SJCRH30 (cell line): ENCODE measurements at regions not wholly inside any gene's neighbourhood (a gene's known extent, or its start where the extent isn't known, plus 50 kb on each side); places are given as distances from the start of the nearest gene placed in this dataset.
"Not testable (repeated sequence)": the region's sequence is repeated elsewhere in the genome, so short reads cannot be mapped to it uniquely, and the experiment has no call there.

Experiments
- DNase-seq, 2 experiments: peaks; one replicate each; pipeline ENCODE4 v3.0.0-alpha.2; 2015 to 2020
- H3K27ac ChIP-seq: fragments of 250-450 bp; sonication (Bioruptor Pico); 2 replicates; pipeline ENCODE4 v1.5.1; 2020; ENCODE audit warnings: mild to moderate bottlenecking, moderate library complexity
- H3K27me3 ChIP-seq: fragments of 250-450 bp; sonication (Bioruptor Pico); 2 replicates; pipeline ENCODE4 v1.5.1; 2020; ENCODE audit warnings: mild to moderate bottlenecking, moderate library complexity
- H3K36me3 ChIP-seq: fragments of 250-450 bp; sonication (Bioruptor Pico); 2 replicates; pipeline ENCODE4 v1.5.1; 2020; ENCODE audit warnings: mild to moderate bottlenecking, moderate library complexity
- H3K4me1 ChIP-seq: fragments of 250-450 bp; sonication (Bioruptor Pico); 2 replicates; pipeline ENCODE4 v1.5.1; 2020; ENCODE audit warnings: mild to moderate bottlenecking, moderate library complexity
- H3K4me3 ChIP-seq: fragments of 250-450 bp; sonication (Bioruptor Pico); 2 replicates; pipeline ENCODE4 v1.5.1; 2020; ENCODE audit warnings: mild to moderate bottlenecking, moderate library complexity
- H3K9me3 ChIP-seq: fragments of 250-450 bp; sonication (Bioruptor Pico); replicated peaks from 2 replicates; pipeline ENCODE4 v1.5.1; 2020; ENCODE audit warnings: mild to moderate bottlenecking, moderate library complexity

DNA sequence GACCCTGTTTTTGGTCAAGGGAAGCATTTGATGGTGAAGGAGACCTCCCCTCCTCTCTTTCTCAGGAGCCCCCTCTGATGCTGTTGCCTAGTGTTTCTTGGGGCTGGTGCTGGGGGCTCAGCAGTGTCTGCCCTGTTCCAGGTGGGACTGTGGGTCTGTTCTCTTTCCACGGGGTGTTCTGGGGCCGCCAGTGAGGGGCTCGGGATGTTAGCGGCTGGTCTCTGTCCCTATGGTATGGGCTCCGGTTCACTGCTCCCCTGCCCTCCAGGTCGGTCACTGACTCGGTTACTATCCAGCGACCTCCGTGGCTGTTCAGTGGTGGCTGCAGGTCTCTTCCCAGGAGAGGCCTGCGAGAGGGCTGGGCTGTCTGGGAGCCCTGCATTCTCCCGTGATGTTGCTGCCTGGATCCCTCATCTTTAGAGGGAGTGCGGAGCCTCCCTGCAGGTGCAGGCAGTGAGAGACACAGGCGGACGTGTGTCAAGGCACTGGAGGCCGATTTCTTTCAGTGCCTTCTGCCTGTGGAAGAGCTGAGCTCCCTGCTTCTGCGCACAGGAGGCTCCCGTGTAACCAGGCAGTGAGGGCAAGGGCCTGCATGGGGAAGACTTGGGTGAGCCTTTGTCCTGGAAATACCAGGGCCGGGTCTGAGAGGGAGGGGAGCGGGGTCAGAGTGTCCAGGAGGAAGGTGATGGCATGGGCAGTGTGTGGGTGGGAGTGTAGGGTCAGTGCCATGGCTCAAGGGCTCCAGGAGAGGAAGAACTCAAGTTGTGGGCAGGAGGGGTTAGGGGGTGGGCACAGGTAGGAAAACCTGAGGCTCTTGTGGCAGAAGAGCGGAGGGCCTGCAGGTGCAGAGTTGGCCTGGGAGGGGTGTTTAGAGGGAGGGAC is 362.6 kb downstream of the TMEM121 start:
- H3K9me3 ChIP-seq = no peaks in the 10 kb centered on the region
- no peaks in the 10 kb centered on the region for H3K36me3 ChIP-seq
- no peak for DNase-seq
- no peaks in the 10 kb centered on the region for H3K4me1 ChIP-seq
- no peak overlapping the region for H3K4me3 ChIP-seq
- H3K27me3 ChIP-seq = peaks cover 6% of the 10 kb centered on the region; the same call in 1 of the 2 replicates
- no peak overlapping the region for H3K27ac ChIP-seq

DNA sequence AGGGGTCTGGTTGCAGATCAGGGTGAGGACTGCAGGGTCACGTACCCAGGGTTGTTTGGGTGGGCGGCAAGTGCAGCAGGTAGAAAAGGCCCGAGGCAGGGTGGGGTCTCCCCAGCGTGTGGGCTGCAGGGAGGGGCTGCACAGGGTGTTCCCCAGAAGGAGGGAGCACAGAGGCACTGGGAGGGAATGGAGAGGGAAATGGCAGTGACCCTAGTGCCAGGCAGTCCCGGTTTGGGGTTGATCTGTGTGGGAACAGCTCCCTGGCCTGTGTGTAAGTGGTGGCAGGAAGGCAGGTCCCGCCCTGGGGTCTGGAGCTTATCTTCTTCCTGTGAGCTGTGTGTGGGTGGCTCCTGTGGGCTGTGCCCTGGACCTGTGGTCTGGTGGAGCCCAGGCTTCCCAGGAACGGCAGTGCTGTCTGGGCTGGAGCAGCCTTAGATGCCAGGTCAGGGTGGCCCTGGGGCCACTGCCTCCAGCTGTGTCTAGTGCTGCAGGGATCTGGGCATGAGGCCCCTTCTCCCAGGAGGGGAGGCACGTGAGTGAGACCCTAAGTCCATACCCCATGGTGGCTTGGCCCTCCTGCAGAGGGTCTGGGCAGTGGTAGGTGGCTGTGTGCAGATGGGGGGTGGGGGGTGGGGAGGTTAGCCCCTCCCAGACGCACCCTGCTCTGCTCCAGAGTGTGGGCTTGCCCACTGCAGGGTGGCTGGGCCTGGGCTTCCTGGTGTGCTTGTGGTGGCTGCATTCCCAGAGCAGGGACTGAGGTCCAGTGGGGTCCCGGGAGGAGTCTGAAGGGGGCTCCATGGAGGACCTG is 363.5 kb downstream of the TMEM121 start:
- Histone ChIP-seq H3K4me1 (no peaks in the 10 kb centered on the region), H3K4me3 (no peak overlapping the region), H3K36me3 (no peaks in the 10 kb centered on the region), H3K9me3 (no peaks in the 10 kb centered on the region), H3K27ac (no peak overlapping the region), H3K27me3 (peaks cover 6% of the 10 kb centered on the region; the same call in 1 of the 2 replicates)
- DNase-seq = no peak

DNA sequence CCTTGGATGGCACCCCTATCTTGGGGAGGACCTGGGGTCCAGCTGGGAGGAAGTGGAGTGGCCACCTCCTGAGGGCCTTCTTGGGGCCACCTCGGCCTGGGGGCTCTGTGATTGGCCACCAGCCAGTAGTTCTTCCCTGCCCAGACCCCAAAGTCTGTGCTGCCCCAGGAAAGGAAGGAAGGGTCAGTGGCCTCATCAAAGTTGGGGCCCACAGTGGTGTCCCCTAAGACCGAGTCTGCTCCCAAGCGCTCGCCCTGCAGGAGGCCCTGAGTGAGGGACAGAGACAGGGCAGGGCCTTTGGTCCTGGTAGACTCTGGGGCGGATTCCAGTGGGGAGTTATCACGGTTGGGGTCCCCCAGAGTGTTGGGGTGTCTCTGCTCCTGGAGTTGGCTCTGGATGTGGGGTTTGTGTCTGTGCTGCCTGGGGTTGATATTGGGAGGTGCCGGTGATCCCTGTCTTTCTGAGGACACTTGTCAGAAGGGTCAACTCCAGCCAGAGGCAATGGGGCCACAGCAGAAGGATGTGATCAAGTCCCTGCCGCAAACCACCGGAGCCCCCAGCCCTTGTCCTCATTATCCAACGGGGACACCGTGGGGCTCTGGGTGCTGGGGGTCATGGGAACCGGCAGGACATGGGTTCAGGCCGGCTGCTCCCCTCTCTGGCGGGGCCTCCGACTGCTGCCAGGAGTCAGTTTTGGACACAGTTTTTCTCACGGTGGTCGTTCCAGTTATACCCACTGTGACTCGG is 364.3 kb downstream of the TMEM121 start:
- no peak overlapping the region for H3K4me3 ChIP-seq
- H3K9me3 ChIP-seq = no peaks in the 10 kb centered on the region
- H3K27ac ChIP-seq = no peak overlapping the region
- no peaks in the 10 kb centered on the region for H3K36me3 ChIP-seq
- peaks cover 6% of the 10 kb centered on the region; the same call in 1 of the 2 replicates for H3K27me3 ChIP-seq
- DNase-seq = no peak
- H3K4me1 ChIP-seq = no peaks in the 10 kb centered on the region

DNA sequence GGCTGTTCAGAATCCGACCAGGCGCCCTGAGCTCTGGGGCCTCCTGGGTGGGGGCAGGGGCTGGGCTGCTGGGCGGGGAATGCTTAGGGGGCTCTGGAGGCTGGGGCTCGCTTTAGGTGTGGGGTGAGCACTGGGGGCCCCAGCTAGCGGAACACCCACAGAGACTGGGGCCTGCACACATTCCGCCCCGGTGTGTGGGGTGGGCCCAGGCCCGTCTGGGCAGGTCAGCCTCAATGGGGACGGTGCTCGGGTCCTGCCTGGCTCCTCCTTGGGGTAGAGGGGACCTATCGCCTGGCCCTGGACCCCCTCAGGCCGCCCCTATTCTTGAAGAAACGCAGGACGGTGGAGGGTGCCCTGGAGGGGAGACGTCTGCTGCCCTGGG is 364.8 kb downstream of the TMEM121 start:
- Histone ChIP-seq H3K4me3 (no peak overlapping the region), H3K27ac (no peak overlapping the region), H3K36me3 (no peaks in the 10 kb centered on the region), H3K9me3 (no peaks in the 10 kb centered on the region), H3K27me3 (peaks cover 6% of the 10 kb centered on the region; the same call in 1 of the 2 replicates), H3K4me1 (no peaks in the 10 kb centered on the region)
- DNase-seq = no peak

DNA sequence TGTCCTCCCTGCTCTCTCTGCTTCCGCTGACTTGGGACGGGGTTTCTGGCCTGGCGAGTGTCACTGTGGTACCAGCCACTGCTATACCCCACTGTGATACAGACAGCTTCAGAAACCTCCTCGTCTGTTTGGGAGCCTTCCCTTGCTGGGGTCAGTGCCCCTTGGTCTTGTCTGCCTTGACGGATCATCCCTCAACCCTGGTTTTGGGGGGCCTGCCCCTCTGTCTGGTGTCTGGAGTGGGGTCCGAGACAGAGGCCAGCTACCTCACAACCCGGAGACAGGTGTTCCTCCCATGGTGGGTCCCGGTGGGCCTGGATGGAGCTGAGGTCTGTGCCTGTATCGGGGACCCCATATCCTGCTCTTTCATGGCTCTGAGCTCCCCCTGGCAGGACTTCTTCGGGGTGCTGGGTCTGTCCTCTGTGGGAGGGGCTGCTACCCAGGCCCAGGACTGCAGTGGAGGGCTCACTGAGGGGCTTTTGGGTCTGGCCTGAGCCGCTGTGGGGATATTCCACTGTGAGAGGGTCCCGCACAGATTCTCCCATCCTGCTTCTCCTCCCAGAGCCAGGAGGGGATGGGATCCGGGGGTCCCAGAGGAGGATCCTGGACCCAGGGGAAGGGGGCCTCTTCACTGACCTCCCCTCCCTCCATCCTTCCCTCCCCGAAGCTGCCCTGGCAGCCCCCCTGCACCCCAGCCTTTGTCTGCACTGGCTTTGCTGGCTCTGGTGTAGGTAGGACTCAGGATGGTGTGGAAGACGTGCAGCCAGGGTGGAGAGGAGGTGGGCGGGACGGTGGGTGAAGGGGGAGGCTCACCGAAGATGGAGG is 365.5 kb downstream of the TMEM121 start:
- Histone ChIP-seq H3K27me3 (peaks cover 6% of the 10 kb centered on the region; the same call in 1 of the 2 replicates), H3K27ac (no peak overlapping the region), H3K36me3 (no peaks in the 10 kb centered on the region), H3K4me3 (no peak overlapping the region), H3K4me1 (no peaks in the 10 kb centered on the region), H3K9me3 (no peaks in the 10 kb centered on the region)
- no peak for DNase-seq

DNA sequence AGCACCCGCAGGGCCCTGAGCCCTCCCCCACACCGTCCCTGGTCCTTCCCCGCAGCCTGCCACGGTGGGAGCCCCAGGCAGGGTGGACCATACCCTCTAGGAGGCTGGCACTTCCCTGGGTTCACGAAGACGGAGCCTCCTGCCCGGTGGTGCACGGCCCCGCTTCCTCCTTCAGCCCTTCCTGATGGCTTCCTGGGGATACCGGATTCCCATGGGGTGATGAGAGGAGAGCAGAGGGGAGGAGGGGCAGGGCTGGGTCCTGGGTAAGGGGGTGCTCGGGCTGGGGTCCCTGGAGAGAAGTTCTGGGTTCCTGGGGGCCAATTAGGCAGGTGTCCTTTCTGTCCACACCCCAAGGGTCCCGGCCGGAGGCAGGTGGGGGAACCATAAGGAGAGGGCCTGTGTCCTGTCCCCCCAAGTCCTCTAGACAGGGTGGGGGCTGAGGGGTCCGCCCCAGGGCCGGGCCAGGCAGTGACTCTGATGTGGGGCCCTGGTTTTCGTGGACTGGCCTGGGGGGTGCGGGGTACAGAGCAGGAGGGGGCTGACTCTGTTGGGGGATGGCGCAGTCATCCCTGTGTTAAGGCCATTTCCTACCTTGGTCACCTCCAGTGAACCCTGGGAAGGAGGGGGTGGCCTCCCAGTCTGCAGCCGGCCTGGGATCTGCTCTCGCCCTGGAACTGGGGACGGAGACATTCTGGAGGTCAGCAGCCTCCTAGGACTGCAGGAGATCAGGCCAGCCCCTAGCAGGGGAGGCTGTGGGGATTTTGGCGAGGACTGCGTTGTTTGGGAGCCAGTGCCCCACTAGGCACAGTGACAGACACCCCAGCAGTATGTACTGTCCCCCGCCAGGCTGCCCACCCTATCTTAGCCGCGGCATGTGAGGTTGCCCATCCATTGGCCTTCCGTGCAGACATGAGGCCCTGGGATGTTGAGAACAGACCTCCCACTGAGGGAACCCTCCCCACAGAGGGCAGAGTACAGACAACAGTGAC is 366.4 kb downstream of the TMEM121 start:
- H3K36me3 ChIP-seq, H3K27ac ChIP-seq, H3K4me3 ChIP-seq, H3K27me3 ChIP-seq, H3K9me3 ChIP-seq, DNase-seq, H3K4me1 ChIP-seq: not testable (repeated sequence)

DNA sequence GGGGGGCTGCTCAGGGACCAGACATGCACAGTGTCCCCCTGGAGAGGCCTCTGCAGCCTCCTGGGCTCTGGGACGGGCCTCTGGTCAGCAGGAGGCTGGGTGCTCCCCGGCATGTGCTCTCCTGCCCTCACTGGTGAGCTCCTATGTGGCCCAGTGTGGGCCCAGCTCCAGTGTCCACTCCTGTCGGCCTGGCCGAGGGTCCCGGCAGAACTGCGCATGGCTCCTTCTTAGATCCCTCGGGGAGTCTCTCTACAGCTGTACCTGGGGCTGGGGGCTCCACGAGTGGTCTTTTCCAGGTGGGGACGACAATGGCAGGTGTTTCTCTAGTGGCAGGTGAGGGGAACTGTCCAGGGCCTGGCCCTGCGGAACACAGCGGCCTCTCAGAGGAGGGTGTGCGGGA is 367.3 kb downstream of the TMEM121 start:
- not testable (repeated sequence) for H3K9me3 ChIP-seq, DNase-seq, H3K27ac ChIP-seq

DNA sequence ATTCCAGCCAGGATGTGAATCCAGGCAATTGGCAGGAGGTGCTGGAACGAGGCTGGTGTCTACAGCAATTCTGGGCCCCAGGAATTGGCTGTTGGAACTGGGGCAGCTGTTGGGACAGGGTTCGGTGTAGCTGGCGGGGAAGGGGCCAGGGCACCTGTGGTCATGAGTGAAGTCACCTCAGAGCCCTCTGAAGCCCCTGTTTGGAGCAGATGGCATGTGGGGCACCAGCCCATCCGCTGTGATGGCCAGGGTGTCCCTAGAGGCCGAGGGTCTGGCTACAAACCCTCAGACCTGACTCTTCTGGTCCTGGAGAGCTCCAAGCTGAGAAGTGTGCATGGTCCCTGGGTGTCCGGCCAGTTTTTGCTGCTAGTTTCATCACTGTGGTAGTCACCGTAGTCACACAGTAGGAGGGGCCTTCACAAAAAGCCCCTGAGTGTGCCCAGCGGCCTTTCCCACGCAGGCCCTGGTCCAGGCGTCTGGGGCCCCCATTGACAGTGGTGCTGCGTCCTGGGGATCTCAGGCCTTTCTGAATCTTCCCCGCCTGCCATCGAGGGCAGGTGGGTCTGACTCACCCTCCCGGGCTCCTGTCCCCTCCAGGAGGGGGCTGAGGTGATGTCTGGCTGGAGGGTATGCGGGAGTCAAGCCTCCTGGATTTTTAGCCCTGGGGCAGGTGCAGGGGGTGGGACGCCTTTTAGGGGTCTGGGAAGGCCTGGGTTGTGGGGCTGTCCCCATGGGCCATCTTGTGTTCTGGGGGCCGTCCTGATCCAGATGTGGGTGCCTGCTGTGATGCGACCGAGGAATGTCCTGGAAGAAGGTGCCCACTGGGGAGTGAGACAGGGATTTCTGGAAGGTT is 368.0 kb downstream of the TMEM121 start:
- no peaks in the 10 kb centered on the region for H3K36me3 ChIP-seq
- DNase-seq = no peak
- no peaks in the 10 kb centered on the region for H3K9me3 ChIP-seq
- H3K4me1 ChIP-seq = no peaks in the 10 kb centered on the region
- no peak overlapping the region for H3K4me3 ChIP-seq
- H3K27ac ChIP-seq = no peak overlapping the region
- peaks cover 6% of the 10 kb centered on the region; the same call in 1 of the 2 replicates for H3K27me3 ChIP-seq

More for the DNA sequence above, 367.3 kb downstream of the TMEM121 start:
- H3K36me3 ChIP-seq, H3K4me1 ChIP-seq, H3K4me3 ChIP-seq, H3K27me3 ChIP-seq: not testable (repeated sequence)

DNA sequence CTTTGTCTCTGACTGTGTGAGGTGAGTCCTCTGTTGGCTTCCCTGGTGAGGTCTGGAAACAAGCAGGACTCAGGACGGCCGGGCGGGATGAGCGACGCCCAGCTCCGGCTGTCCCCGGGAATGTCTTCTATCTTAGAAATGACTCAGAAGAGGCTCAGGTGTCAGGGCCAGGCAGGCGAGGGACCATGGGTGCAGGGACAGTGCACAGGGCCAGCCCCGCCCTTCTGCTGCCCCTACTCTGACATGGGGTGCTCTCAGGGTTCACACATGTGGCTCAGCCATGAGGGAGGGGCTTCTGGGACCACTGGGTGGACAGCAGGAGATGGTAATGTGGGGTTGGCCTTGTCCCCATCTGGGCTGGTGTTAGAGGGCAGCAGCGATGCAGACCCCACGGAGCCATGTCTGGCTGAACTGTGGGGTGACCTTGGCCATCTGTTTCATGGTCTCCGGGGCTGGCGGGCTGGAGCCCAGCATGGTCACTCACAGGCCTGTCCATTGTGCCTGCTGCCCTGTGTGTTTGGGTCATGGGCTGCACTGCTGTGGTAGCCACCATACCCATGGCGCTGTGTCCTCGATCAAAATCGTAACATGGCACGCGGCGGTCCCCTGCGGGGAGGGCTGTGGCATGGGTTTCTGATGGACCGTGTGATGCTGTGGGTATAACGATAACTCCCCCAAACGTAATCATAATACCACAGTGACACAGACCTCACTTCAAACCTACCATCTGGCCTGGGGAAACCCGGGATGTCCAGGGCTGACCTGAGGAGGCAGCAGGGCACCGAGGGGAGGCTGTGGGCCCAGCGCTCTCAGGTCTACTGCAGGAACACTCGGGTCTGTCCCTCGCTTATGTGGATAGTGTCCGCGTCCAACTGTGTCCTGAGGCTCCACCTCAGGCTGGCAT is 368.8 kb downstream of the TMEM121 start:
- H3K4me1 ChIP-seq = no peaks in the 10 kb centered on the region
- no peak overlapping the region for H3K27ac ChIP-seq
- no peak overlapping the region for H3K4me3 ChIP-seq
- no peak for DNase-seq
- no peaks in the 10 kb centered on the region for H3K9me3 ChIP-seq
- H3K36me3 ChIP-seq = no peaks in the 10 kb centered on the region
- H3K27me3 ChIP-seq = peaks cover 6% of the 10 kb centered on the region; the same call in 1 of the 2 replicates

DNA sequence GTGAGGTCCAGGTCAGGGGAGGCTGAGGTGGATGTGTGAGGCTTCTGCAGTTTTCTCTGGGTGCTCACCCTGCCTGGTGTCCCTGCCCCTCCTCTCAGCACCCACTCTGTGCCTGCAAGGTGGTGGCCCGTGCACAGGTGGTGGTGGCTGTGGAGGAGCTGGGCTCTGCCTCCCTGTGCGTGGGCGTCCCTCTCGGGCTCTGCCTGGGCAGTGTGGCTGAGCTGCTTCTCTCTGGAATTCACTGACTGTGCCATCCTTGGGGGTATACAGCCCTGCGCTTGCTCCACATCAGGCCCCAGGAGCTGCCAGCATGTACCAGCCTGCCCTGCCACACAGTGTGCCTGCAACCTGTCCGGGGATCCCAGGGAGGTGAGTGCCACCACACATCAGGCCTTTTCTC is 369.8 kb downstream of the TMEM121 start:
- not testable (repeated sequence) for H3K9me3 ChIP-seq

DNA sequence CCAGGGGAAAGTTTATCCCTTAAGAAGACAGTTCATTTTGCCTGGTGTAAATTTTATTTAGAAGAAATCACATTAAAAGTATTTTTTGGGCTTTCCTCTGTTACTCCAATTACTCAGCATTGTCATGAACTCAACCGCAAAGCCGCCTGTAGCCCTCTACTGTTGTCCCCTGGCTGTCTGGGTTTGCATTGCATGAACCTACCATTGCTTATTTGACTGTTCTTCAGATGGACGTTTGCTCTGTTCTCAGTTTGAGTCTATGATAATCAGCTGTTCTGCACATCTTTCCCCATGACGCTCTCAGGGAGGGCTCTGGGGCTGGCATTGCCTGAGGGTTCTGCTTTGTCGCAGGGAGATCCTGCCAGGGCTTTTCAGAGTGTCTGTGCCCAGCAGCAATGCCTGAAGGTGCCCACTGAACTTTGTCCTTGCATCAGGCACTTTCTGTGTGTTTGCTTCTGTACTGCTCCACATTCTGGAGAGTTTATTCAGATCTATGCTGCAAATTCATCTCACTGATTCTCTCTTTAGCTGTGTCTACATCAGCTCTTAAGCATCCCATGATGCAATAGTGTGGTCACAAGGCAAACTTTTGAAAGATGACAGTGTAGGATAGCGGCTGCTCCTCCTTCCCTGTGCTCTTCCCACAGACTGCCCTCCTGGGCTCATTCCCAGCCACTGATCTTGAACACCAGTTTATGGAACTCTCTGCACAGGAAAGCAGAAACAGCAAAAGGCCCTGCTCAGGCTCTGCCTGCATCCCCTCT is 370.8 kb downstream of the TMEM121 start:
- not testable (repeated sequence) for H3K27ac ChIP-seq, H3K27me3 ChIP-seq, H3K4me3 ChIP-seq, DNase-seq, H3K4me1 ChIP-seq, H3K9me3 ChIP-seq, H3K36me3 ChIP-seq

More for the DNA sequence above, 369.8 kb downstream of the TMEM121 start:
- not testable (repeated sequence) for H3K4me3 ChIP-seq, H3K4me1 ChIP-seq, H3K27ac ChIP-seq, DNase-seq, H3K36me3 ChIP-seq
- peaks cover 11% of the 10 kb centered on the region; the same call in 1 of the 2 replicates for H3K27me3 ChIP-seq
